GM18517 (cell line): ENCODE measurements at regions not wholly inside any gene's neighbourhood (a gene's known extent, or its start where the extent isn't known, plus 50 kb on each side); places are given as distances from the start of the nearest gene placed in this dataset.
"Not testable (repeated sequence)": the region's sequence is repeated elsewhere in the genome, so short reads cannot be mapped to it uniquely, and the experiment has no call there.

Source experiments
- ATAC-seq: cut with Tn5 transposase; IDR thresholded peaks from one replicate; pipeline ENCODE4 v1.9.1; 2021; ENCODE audit warnings: mild to moderate bottlenecking, moderate library complexity; ENCODE audit not compliant: unreplicated experiment

- ATAC-seq, result no peak
Observed at GRCh38 chr13:106104281-106104901, 431.1 kb downstream of the EFNB2 start.

GRCh38 chr13:106103779-106104178 lies 431.7 kb downstream of the EFNB2 start:
- ATAC-seq, result no peak

- ATAC-seq, result no peak
Observed at GRCh38 chr13:106102786-106103185, 432.7 kb downstream of the EFNB2 start.

- no peak for ATAC-seq
Observed at GRCh38 chr13:106101201-106101600, 434.3 kb downstream of the EFNB2 start.

- ATAC-seq, result no peak
Observed at GRCh38 chr13:106100171-106100919, 435.1 kb downstream of the EFNB2 start.

- ATAC-seq, result no peak
Observed at GRCh38 chr13:106099765-106100164, 435.7 kb downstream of the EFNB2 start.

- no peak for ATAC-seq
Observed at GRCh38 chr13:106098778-106099177, 436.7 kb downstream of the EFNB2 start.

GRCh38 chr13:106096661-106097092 lies 438.8 kb downstream of the EFNB2 start:
- ATAC-seq, result no peak

GRCh38 chr13:106095919-106096318 lies 439.5 kb downstream of the EFNB2 start:
- ATAC-seq, result no peak

GRCh38 chr13:106095406-106095805 lies 440.1 kb downstream of the EFNB2 start:
- no peak for ATAC-seq

- ATAC-seq, result no peak
Observed at GRCh38 chr13:106090001-106090400, 445.5 kb downstream of the EFNB2 start.

- ATAC-seq, result no peak
Observed at GRCh38 chr13:106089261-106089980, 446.0 kb downstream of the EFNB2 start.

GRCh38 chr13:106088085-106088484 lies 447.4 kb downstream of the EFNB2 start:
- ATAC-seq, result no peak

- no peak for ATAC-seq
Observed at GRCh38 chr13:106087201-106087600, 448.3 kb downstream of the EFNB2 start.

GRCh38 chr13:106083620-106084350 lies 451.7 kb downstream of the EFNB2 start:
- ATAC-seq, result no peak

GRCh38 chr13:106081221-106081620 lies 454.2 kb downstream of the EFNB2 start:
- ATAC-seq, result not testable (repeated sequence)

GRCh38 chr13:106078191-106078590 lies 457.3 kb downstream of the EFNB2 start:
- no peak for ATAC-seq

GRCh38 chr13:106077017-106077416 lies 458.4 kb downstream of the EFNB2 start:
- ATAC-seq, result no peak

- no peak for ATAC-seq
Observed at GRCh38 chr13:106072014-106072413, 463.4 kb downstream of the EFNB2 start.

- no peak for ATAC-seq
Observed at GRCh38 chr13:106063591-106064313, 471.7 kb downstream of the EFNB2 start.
